GM12892 (cell line): ENCODE measurements at regions not wholly inside any gene's neighbourhood (a gene's known extent, or its start where the extent isn't known, plus 50 kb on each side); places are given as distances from the start of the nearest gene placed in this dataset.

Experiments used
- POLR2A ChIP-seq: IDR thresholded peaks from 2 replicates; pipeline ENCODE4 v1.6.1; 2011; ENCODE audit warnings: low read depth, low read length, control low read depth
- POLR2AphosphoS5 ChIP-seq: IDR thresholded peaks from 2 replicates; pipeline ENCODE4 v1.6.1; 2011; ENCODE audit warnings: low read depth, low read length, control low read depth
- TAF1 ChIP-seq: IDR thresholded peaks from 2 replicates; pipeline ENCODE4 v1.6.1; 2011; ENCODE audit warnings: low read depth, mild to moderate bottlenecking, control low read depth, low read length, borderline replicate concordance

- TF ChIP-seq POLR2A (no peak), TAF1 (no peak), POLR2AphosphoS5 (no peak)
Measured at GRCh38 chr2:16226381-16226780, 286.0 kb downstream of the MYCN start.
